AG04450 (cell line): ENCODE measurements at regions not wholly inside any gene's neighbourhood (a gene's known extent, or its start where the extent isn't known, plus 50 kb on each side); places are given as distances from the start of the nearest gene placed in this dataset.

Source experiments
- CTCF ChIA-PET: fragments of 300-600, 350-600 bp; formaldehyde crosslinking; extraction: SDS; loops from one replicate; lab custom pipeline; 2022; ENCODE audit warnings: antibody characterized with exemption, inconsistent platforms; lab: Charles Lee
- POLR2A ChIA-PET: fragments of 350-600 bp; formaldehyde crosslinking; extraction: SDS; loops from one replicate; lab custom pipeline; 2021; ENCODE audit warnings: antibody characterized with exemption, inconsistent platforms; lab: Yijun Ruan, JAX
- DNase-seq: peaks from one replicate; pipeline ENCODE4 v3.0.0-alpha.2; 2011; ENCODE audit warnings: low read depth, low spot score
- H3K27ac ChIP-seq: one replicate; pipeline ENCODE4 v1.5.1; 2012; ENCODE audit warnings: low read depth, low read length, control low read depth
- H3K27me3 ChIP-seq: one replicate; pipeline ENCODE4 v1.6.0; 2012; ENCODE audit warnings: low read length; ENCODE audit not compliant: control insufficient read depth, insufficient read depth
- H3K4me3 ChIP-seq: 2 replicates; pipeline ENCODE4 v1.5.1; 2011; ENCODE audit warnings: mild to moderate bottlenecking, low read depth, low read length, control low read depth
- H3K9me3 ChIP-seq: 2 replicates; pipeline ENCODE4 v1.5.1; 2012; ENCODE audit warnings: low read length; ENCODE audit not compliant: control insufficient read depth, insufficient read depth
- CTCF ChIP-seq: IDR thresholded peaks from 2 replicates; pipeline ENCODE4 v1.5.1; 2011; ENCODE audit warnings: low read depth, low read length, control low read depth, inconsistent platforms

- Histone ChIP-seq H3K27me3 (no peaks in the 10 kb centered on the region), H3K4me3 (no peak overlapping the region), H3K27ac (no peak overlapping the region), H3K9me3 (no peaks in the 10 kb centered on the region; the same call in 1 of the 2 replicates)
- ChIA-PET POLR2A (interaction anchor here (0.6 kb wide), 1 partner anchor 71 kb away, joined by 3 read pairs; no protein-coding TSS in a partner anchor), CTCF (no interaction called here)
- DNase-seq = no peak
- TF ChIP-seq CTCF = no peak
Observed at GRCh38 chr1:94684690-94685250, 135.4 kb upstream of the SLC44A3 start.

GRCh38 chr1:94683886-94684285, 136.3 kb upstream of the SLC44A3 start:
- Histone ChIP-seq H3K27me3 (no peaks in the 10 kb centered on the region), H3K4me3 (no peak overlapping the region), H3K9me3 (no peaks in the 10 kb centered on the region; the same call in 1 of the 2 replicates), H3K27ac (no peak overlapping the region)
- ChIA-PET POLR2A (no interaction called here), CTCF (no interaction called here)
- no peak for DNase-seq
- TF ChIP-seq CTCF = no peak

GRCh38 chr1:94680039-94680377, 138.4 kb upstream of the F3 start:
- DNase-seq = no peak
- CTCF ChIA-PET = interaction anchor here (1.0 kb wide), 1 partner anchor 122 kb away, joined by 3 read pairs; no protein-coding TSS in a partner anchor
- Histone ChIP-seq H3K9me3 (no peaks in the 10 kb centered on the region), H3K27ac (no peak overlapping the region), H3K4me3 (no peak overlapping the region), H3K27me3 (no peaks in the 10 kb centered on the region)
- no peak for TF ChIP-seq CTCF
- POLR2A ChIA-PET = no interaction called here

GRCh38 chr1:94679332-94680038, 137.9 kb upstream of the F3 start:
- Histone ChIP-seq H3K4me3 (no peak overlapping the region), H3K27ac (no peak overlapping the region), H3K27me3 (no peaks in the 10 kb centered on the region), H3K9me3 (no peaks in the 10 kb centered on the region)
- no peak for DNase-seq
- ChIA-PET CTCF (interaction anchor here (1.0 kb wide), 1 partner anchor 123 kb away, joined by 3 read pairs; no protein-coding TSS in a partner anchor), POLR2A (no interaction called here)
- TF ChIP-seq CTCF = no peak

GRCh38 chr1:94678202-94678848, 136.8 kb upstream of the F3 start:
- DNase-seq = no peak
- H3K27me3 ChIP-seq = no peaks in the 10 kb centered on the region
- no peak for TF ChIP-seq CTCF
- ChIA-PET CTCF (no interaction called here), POLR2A (no interaction called here)
- no peak overlapping the region for H3K27ac ChIP-seq
- H3K9me3 ChIP-seq = no peaks in the 10 kb centered on the region
- H3K4me3 ChIP-seq = no peak overlapping the region
